GM06990 (cell line): ENCODE measurements at regions not wholly inside any gene's neighbourhood (a gene's known extent, or its start where the extent isn't known, plus 50 kb on each side); places are given as distances from the start of the nearest gene placed in this dataset.

ENCODE experiments used
- DNase-seq: peaks from one replicate; pipeline ENCODE4 v3.0.0-alpha.2; 2011; ENCODE audit not compliant: insufficient read length; ENCODE audit errors: extremely low read depth
- H3K27me3 ChIP-seq: replicated peaks from 2 replicates; pipeline ENCODE4 v1.6.0; 2011; ENCODE audit warnings: low read length; ENCODE audit not compliant: control insufficient read depth, insufficient read depth
- H3K36me3 ChIP-seq: 2 replicates; pipeline ENCODE4 v1.5.1; 2011; ENCODE audit warnings: low read length; ENCODE audit not compliant: control insufficient read depth, insufficient read depth
- H3K4me3 ChIP-seq: replicated peaks from 2 replicates; pipeline ENCODE4 v1.5.1; 2011; ENCODE audit warnings: low read depth, mild to moderate bottlenecking, control low read depth, low read length
- TF ChIP-seq, protein P1 (sequence below): IDR thresholded peaks from 2 replicates; pipeline ENCODE4 v1.5.1; 2011; ENCODE audit warnings: low read length, control low read depth, mild to moderate bottlenecking, inconsistent platforms; ENCODE audit not compliant: insufficient read depth, poor library complexity, severe bottlenecking

DNA sequence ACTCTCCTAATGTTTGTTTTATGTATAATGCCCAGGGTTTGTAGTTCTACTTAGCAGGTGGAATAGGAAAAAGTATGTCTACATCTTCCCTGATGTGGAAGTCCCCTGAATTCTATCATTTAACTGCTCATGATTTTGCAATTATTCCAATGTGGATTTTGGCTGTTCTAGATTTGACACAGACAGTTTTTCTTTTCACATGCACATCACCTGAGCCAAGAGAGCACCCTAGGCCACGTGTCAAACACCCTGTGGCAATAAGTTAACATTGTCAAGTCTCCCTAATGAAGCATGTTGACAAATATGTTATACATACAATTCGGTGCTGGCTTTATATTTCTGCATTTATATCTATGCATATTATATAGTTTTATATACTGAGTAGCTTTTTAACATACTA is 70.0 kb upstream of the SUCLG2 start:
- no peak overlapping the region for H3K4me3 ChIP-seq
- no peak for DNase-seq
- TF ChIP-seq, protein P1, sequence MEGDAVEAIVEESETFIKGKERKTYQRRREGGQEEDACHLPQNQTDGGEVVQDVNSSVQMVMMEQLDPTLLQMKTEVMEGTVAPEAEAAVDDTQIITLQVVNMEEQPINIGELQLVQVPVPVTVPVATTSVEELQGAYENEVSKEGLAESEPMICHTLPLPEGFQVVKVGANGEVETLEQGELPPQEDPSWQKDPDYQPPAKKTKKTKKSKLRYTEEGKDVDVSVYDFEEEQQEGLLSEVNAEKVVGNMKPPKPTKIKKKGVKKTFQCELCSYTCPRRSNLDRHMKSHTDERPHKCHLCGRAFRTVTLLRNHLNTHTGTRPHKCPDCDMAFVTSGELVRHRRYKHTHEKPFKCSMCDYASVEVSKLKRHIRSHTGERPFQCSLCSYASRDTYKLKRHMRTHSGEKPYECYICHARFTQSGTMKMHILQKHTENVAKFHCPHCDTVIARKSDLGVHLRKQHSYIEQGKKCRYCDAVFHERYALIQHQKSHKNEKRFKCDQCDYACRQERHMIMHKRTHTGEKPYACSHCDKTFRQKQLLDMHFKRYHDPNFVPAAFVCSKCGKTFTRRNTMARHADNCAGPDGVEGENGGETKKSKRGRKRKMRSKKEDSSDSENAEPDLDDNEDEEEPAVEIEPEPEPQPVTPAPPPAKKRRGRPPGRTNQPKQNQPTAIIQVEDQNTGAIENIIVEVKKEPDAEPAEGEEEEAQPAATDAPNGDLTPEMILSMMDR, result no peak
- no peaks in the 10 kb centered on the region for H3K36me3 ChIP-seq
- H3K27me3 ChIP-seq, result no peaks in the 10 kb centered on the region

DNA sequence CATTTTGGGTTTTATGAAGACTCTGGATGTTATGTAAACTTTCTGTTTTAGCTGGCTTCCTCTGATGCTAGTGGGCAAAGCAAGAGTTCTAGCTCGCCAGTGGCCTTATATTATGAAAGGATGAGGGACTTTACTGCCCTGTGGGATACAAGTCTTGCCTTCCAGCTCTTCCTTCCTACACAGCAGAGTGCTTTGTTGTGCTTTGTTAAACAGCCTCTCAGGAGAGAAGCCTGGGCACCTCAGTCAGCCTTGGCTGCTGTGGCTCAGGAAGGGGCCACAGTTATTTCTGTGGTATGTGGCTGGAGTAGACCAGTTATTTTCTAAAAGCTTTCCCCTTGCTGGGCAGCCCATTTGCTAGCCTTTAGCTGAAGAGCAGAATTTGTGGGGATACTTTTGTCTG is 69.5 kb upstream of the SUCLG2 start:
- no peak for DNase-seq
- no peaks in the 10 kb centered on the region for H3K27me3 ChIP-seq
- no peak overlapping the region for H3K4me3 ChIP-seq
- H3K36me3 ChIP-seq, result no peaks in the 10 kb centered on the region
- TF ChIP-seq, protein P1, result no peak

DNA sequence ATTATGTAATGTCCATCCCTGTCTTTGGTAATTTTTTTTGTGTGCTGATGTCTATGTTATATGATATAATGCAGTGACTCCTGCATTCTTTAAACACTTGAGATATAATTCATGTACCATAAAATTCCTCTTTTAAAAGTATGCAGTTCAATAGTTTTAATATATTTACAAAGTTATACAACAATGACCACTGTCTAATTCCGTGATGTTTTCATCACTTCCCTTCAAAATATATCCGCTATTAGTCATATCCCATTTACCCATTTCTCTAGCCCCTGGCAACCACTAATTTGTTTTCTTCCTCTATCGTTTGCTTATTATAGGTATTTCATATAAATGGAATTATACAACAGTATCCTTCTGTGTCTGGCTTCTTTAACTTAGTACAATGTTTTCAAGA is 64.9 kb upstream of the SUCLG2 start:
- H3K4me3 ChIP-seq, result no peak overlapping the region
- H3K27me3 ChIP-seq, result no peaks in the 10 kb centered on the region
- H3K36me3 ChIP-seq, result no peaks in the 10 kb centered on the region
- no peak for DNase-seq
- TF ChIP-seq, protein P1, result no peak

DNA sequence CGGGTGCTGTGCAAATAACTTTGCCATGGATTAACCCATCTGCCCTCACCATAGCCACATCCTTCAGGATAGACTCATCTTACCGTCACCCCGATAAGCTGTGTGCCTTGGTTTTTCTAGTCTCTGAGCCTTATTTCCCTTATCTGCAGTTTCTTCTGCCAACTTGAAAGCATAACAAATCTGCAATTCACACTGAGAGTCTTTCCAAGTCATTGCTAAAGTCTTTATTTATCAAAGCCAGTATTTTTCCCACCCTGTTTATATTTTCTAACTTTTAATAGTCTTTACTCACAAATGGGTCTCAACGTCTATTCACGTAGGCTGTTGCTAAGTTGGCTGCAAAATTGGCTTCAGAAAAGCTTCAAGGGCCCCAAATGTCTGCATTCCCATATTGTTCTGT is 61.6 kb upstream of the SUCLG2 start:
- Histone ChIP-seq H3K36me3 (no peaks in the 10 kb centered on the region), H3K4me3 (no peak overlapping the region), H3K27me3 (no peaks in the 10 kb centered on the region)
- TF ChIP-seq, protein P1, result no peak
- DNase-seq, result no peak

DNA sequence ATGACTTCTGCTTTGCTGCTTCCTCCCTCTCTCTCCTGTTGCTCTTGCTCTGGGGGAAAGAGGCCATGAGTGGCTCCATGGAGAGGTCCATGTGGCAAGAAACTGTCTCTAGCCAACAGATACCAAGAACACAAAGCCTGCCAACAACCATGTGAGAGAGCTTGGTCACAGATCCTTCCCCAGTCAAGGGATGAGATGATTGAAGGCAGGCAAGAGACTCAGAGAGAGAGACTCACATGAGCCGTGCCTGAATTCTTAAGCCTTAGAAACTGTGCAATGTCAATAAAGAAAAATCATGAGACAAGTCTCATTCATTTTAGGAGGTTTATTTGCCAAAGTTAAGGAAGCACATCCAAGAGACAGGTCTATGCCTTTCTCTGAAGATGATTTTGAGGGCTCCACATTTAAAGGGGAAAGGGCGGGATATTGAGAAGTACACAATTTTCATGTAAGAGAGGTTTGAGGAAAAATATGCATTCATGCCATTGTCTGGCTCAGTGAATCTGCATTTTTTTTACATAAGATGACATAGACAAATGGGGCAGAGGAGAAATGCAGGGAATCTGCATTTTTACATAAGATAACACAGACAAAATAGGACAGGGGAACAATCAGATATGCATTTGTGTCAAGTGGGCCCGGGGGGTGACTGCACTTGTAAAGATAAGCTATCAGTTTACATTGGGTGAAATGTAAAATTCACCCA is 59.5 kb upstream of the SUCLG2 start:
- Histone ChIP-seq H3K27me3 (no peaks in the 10 kb centered on the region), H3K4me3 (no peak overlapping the region), H3K36me3 (no peaks in the 10 kb centered on the region)
- TF ChIP-seq, protein P1, result no peak
- DNase-seq, result no peak

DNA sequence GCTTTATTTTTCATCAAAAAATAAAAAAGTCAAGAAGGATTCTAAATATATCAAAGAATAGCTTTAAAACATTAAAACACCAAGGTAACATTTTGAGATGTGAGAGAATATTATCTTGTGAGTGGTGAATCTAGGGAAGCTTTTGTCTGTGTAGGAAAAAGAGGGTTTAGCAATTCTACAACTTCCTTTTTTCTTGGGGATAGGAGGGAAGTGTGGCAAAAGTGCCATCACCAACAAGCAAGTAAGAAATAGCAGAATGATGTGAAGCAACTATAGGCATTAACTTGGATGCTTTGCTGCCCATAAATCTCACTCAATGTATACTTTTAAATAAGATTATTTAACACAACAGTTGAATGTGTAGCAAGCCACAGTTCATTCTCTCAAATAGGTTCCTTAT is 57.8 kb upstream of the SUCLG2 start:
- TF ChIP-seq, protein P1, result no peak
- DNase-seq, result no peak
- H3K36me3 ChIP-seq, result no peaks in the 10 kb centered on the region
- H3K27me3 ChIP-seq, result no peaks in the 10 kb centered on the region
- H3K4me3 ChIP-seq, result no peak overlapping the region
